K562 (cell line): ENCODE measurements at regions not wholly inside any gene's neighbourhood (a gene's known extent, or its start where the extent isn't known, plus 50 kb on each side); places are given as distances from the start of the nearest gene placed in this dataset.

Experiments used
- BACH1 ChIP-seq: fragments of 200-800 bp; sonication (Bioruptor generic); IDR thresholded peaks from 2 replicates; pipeline ENCODE4 v1.6.1; 2016; ENCODE audit warnings: missing genetic modification characterization, missing compliant biosample characterization
- BMI1 ChIP-seq: fragments of 150-350 bp; IDR thresholded peaks from 2 replicates; pipeline ENCODE4 v1.6.1; 2014; ENCODE audit warnings: low read length
- CBFB ChIP-seq: sonication (generic); formaldehyde crosslinking; IDR thresholded peaks from 2 replicates; pipeline ENCODE4 v1.4.0; 2020; ENCODE audit warnings: mild to moderate bottlenecking, missing genetic modification reagents
- CCAR2 ChIP-seq: fragments of 200-400 bp; formaldehyde crosslinking; IDR thresholded peaks from 2 replicates; pipeline ENCODE4 v1.6.1; 2017; ENCODE audit warnings: mild to moderate bottlenecking, low read depth, low read length
- HCFC1 ChIP-seq: IDR thresholded peaks from 2 replicates; pipeline ENCODE4 v1.6.1; 2012; ENCODE audit warnings: low read depth, low read length, improper control_type of control experiment
- ID3 ChIP-seq, 2 experiments: fragments of 250-450 bp in 1 of 2; fragments of 450-650 bp in 1 of 2; sonication (Bioruptor Pico) in 1 of 2; IDR thresholded peaks; 2 replicates each; pipeline versions ENCODE4 v1.6.1 to v1.8.0; 2016 to 2021; ENCODE audit warnings: mild to moderate bottlenecking in 2 of 2, moderate library complexity in 2 of 2, missing compliant biosample characterization in 1 of 2, missing genetic modification characterization in 1 of 2
- MBD2 ChIP-seq: sonication (generic); IDR thresholded peaks from 2 replicates; pipeline ENCODE4 v1.6.1; 2016; ENCODE audit warnings: low read depth, borderline replicate concordance
- MCM3 ChIP-seq: fragments of 450-650 bp; IDR thresholded peaks from 2 replicates; pipeline ENCODE4 v1.6.1; 2016
- MYBL2 ChIP-seq, 2 experiments: fragments of 450-650 bp in 1 of 2; sonication (generic) in 1 of 2; formaldehyde crosslinking in 1 of 2; IDR thresholded peaks; 2 replicates each; pipeline versions ENCODE4 v1.6.1 to v1.8.1; 2017 to 2022; ENCODE audit warnings: borderline replicate concordance in 1 of 2, inconsistent platforms in 1 of 2, low read depth in 1 of 2, mild to moderate bottlenecking in 1 of 2, missing genetic modification reagents in 1 of 2, moderate library complexity in 1 of 2
- NEUROD1 ChIP-seq: fragments of 150-350 bp; IDR thresholded peaks from 2 replicates; pipeline ENCODE4 v1.6.1; 2014; ENCODE audit warnings: borderline replicate concordance, low read length, low read depth; ENCODE audit not compliant: partially characterized antibody
- PHB ChIP-seq: fragments of 250-450 bp; sonication (Bioruptor Pico); IDR thresholded peaks from 2 replicates; pipeline ENCODE4 v1.5.0; 2021
- PHF20 ChIP-seq: fragments of 450-650 bp; IDR thresholded peaks from 2 replicates; pipeline ENCODE4 v1.6.1; 2018; ENCODE audit not compliant: partially characterized antibody
- PRPF4 ChIP-seq: fragments of 200-400 bp; formaldehyde crosslinking; IDR thresholded peaks from one replicate; pipeline ENCODE4 v1.6.1; 2017; ENCODE audit warnings: low read length, low read depth, mild to moderate bottlenecking; ENCODE audit not compliant: insufficient read depth, poor library complexity, severe bottlenecking
- RFX7 ChIP-seq: fragments of 250-450 bp; sonication (Bioruptor Pico); IDR thresholded peaks from 2 replicates; pipeline ENCODE4 v1.5.1; 2021; ENCODE audit warnings: mild to moderate bottlenecking
- SLC30A9 ChIP-seq: fragments of 250-450 bp; sonication (Bioruptor Pico); IDR thresholded peaks from 2 replicates; pipeline ENCODE4 v1.8.0; 2022; ENCODE audit warnings: mild to moderate bottlenecking, moderate library complexity
- SPI1 ChIP-seq: IDR thresholded peaks from 2 replicates; pipeline ENCODE4 v1.6.1; 2011; ENCODE audit warnings: low read depth, low read length, control low read depth, borderline replicate concordance
- SRSF7 ChIP-seq: fragments of 200-400 bp; formaldehyde crosslinking; optimal IDR thresholded peaks from 2 replicates; pipeline ENCODE3; 2017; ENCODE audit warnings: mild to moderate bottlenecking, low read depth, low read length
- SRSF9 ChIP-seq: fragments of 200-400 bp; formaldehyde crosslinking; IDR thresholded peaks from 2 replicates; pipeline ENCODE4 v1.6.1; 2017; ENCODE audit warnings: low read depth, low read length, borderline replicate concordance
- TEAD1 ChIP-seq, 2 experiments: fragments of 450-650 bp in 1 of 2; sonication (generic) in 1 of 2; formaldehyde crosslinking; IDR thresholded peaks; 2 replicates each; pipeline versions ENCODE4 v1.4.0 to v1.8.0; 2020 to 2022; ENCODE audit warnings: mild to moderate bottlenecking in 2 of 2, missing genetic modification reagents in 1 of 2
- ZFPM2 ChIP-seq: fragments of 250-450 bp; sonication (Bioruptor Pico); IDR thresholded peaks from 2 replicates; pipeline ENCODE4 v1.5.1; 2022; ENCODE audit warnings: mild to moderate bottlenecking
- ZNF12 ChIP-seq: sonication (generic); formaldehyde crosslinking; IDR thresholded peaks from 2 replicates; pipeline ENCODE4 v1.4.0; 2020; ENCODE audit warnings: mild to moderate bottlenecking, missing genetic modification reagents
- ZNF212 ChIP-seq: fragments of 450-650 bp; formaldehyde crosslinking; IDR thresholded peaks from 2 replicates; pipeline ENCODE4 v1.4.0; 2020; ENCODE audit warnings: mild to moderate bottlenecking
- ZNF277 ChIP-seq: fragments of 250-450 bp; sonication (Bioruptor Pico); IDR thresholded peaks from 2 replicates; pipeline ENCODE4 v1.8.0; 2022; ENCODE audit warnings: inconsistent platforms, mild to moderate bottlenecking, moderate library complexity, borderline replicate concordance
- TF ChIP-seq, protein P1 (sequence below): fragments of 450-650 bp; IDR thresholded peaks from 2 replicates; pipeline ENCODE4 v1.6.1; 2016; ENCODE audit warnings: borderline replicate concordance
- TF ChIP-seq, protein P2 (sequence below): fragments of 450-650 bp; formaldehyde crosslinking; IDR thresholded peaks from 2 replicates; pipeline ENCODE4 v1.4.0; 2020; ENCODE audit warnings: mild to moderate bottlenecking, moderate library complexity

GRCh38 chr6:100228834-100229441 is 234.9 kb upstream of the MCHR2 start (continued):
- TF ChIP-seq, protein P1, sequence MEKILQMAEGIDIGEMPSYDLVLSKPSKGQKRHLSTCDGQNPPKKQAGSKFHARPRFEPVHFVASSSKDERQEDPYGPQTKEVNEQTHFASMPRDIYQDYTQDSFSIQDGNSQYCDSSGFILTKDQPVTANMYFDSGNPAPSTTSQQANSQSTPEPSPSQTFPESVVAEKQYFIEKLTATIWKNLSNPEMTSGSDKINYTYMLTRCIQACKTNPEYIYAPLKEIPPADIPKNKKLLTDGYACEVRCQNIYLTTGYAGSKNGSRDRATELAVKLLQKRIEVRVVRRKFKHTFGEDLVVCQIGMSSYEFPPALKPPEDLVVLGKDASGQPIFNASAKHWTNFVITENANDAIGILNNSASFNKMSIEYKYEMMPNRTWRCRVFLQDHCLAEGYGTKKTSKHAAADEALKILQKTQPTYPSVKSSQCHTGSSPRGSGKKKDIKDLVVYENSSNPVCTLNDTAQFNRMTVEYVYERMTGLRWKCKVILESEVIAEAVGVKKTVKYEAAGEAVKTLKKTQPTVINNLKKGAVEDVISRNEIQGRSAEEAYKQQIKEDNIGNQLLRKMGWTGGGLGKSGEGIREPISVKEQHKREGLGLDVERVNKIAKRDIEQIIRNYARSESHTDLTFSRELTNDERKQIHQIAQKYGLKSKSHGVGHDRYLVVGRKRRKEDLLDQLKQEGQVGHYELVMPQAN, result no peak
- TF ChIP-seq BMI1, result no peak
- no peak for TF ChIP-seq NEUROD1
- TF ChIP-seq BACH1 (tag), result no peak
- no peak for TF ChIP-seq ZNF277 (CRISPR knock-in tag)
- 0 out of 2 replicates have a peak, but pooled peaks have one; percentile 17 for TF ChIP-seq MBD2
- no peak for TF ChIP-seq PHB
- 0 out of 4 replicates have a peak, but pooled peaks of 1 of the 2 experiments have one; percentile 30 for TF ChIP-seq TEAD1 (CRISPR knock-in tag; IDR thresholded peaks at IDR 0.05)
- no peak for TF ChIP-seq ZFPM2 (CRISPR knock-in tag)
- no peak for TF ChIP-seq HCFC1
- no peak for TF ChIP-seq SPI1
- TF ChIP-seq ZNF12, result no peak
- no peak for TF ChIP-seq RFX7
- TF ChIP-seq MCM3, result no peak
- TF ChIP-seq SLC30A9, result no peak
- no peak for TF ChIP-seq SRSF9
- no peak for TF ChIP-seq PRPF4
- TF ChIP-seq SRSF7, result no peak
- TF ChIP-seq CBFB (CRISPR knock-in tag), result no peak
- 0 out of 2 replicates have a peak, but pooled peaks have one; percentile 32 for TF ChIP-seq ZNF212
- no peak for TF ChIP-seq PHF20
- no peak for TF ChIP-seq CCAR2
- TF ChIP-seq MYBL2 (IDR thresholded peaks at IDR 0.05; ENCODE audit: low read depth), result no peak
- no peak for TF ChIP-seq MYBL2 (CRISPR knock-in tag; IDR thresholded peaks at IDR 0.05; ENCODE audit: borderline replicate concordance)
- TF ChIP-seq, protein P2, sequence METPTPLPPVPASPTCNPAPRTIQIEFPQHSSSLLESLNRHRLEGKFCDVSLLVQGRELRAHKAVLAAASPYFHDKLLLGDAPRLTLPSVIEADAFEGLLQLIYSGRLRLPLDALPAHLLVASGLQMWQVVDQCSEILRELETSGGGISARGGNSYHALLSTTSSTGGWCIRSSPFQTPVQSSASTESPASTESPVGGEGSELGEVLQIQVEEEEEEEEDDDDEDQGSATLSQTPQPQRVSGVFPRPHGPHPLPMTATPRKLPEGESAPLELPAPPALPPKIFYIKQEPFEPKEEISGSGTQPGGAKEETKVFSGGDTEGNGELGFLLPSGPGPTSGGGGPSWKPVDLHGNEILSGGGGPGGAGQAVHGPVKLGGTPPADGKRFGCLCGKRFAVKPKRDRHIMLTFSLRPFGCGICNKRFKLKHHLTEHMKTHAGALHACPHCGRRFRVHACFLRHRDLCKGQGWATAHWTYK (CRISPR knock-in tag), result no peak
- TF ChIP-seq ID3 (CRISPR knock-in tag; IDR thresholded peaks at IDR 0.05), result no peak
- TF ChIP-seq ID3 (tag; IDR thresholded peaks at IDR 0.05), result 0 out of 2 replicates have a peak, but pooled peaks have one; percentile 24
